Fibroblast of peridontal ligament (primary cell): ENCODE measurements at regions not wholly inside any gene's neighbourhood (a gene's known extent, or its start where the extent isn't known, plus 50 kb on each side); places are given as distances from the start of the nearest gene placed in this dataset.
"Not testable (repeated sequence)": the region's sequence is repeated elsewhere in the genome, so short reads cannot be mapped to it uniquely, and the experiment has no call there.

Experiments
- DNase-seq: peaks from one replicate; pipeline ENCODE4 v3.0.0-alpha.2; 2010; ENCODE audit errors: extremely low read depth

GRCh38 chr14:82987502-82988124 lies 1454.0 kb upstream of the SEL1L start:
- no peak for DNase-seq

- DNase-seq: not testable (repeated sequence)
Observed at GRCh38 chr14:82994547-82994946, 1460.9 kb upstream of the SEL1L start.

GRCh38 chr14:82999802-83000201 lies 1466.1 kb upstream of the SEL1L start:
- peak; percentile 16 for DNase-seq

GRCh38 chr14:83004456-83005006 lies 1470.9 kb upstream of the SEL1L start:
- DNase-seq: no peak

- DNase-seq: no peak
Observed at GRCh38 chr14:83006121-83006670, 1472.5 kb upstream of the SEL1L start.

- DNase-seq: not testable (repeated sequence)
Observed at GRCh38 chr14:83007052-83007451, 1473.4 kb upstream of the SEL1L start.

- DNase-seq: no peak
Observed at GRCh38 chr14:83007641-83008225, 1474.1 kb upstream of the SEL1L start.

GRCh38 chr14:83017296-83017695 lies 1483.6 kb upstream of the SEL1L start:
- no peak for DNase-seq

GRCh38 chr14:83019744-83020414 lies 1486.2 kb upstream of the SEL1L start:
- DNase-seq: no peak

GRCh38 chr14:83021323-83021722 lies 1487.7 kb upstream of the SEL1L start:
- DNase-seq: no peak

GRCh38 chr14:83023369-83023768 lies 1489.7 kb upstream of the SEL1L start:
- DNase-seq: no peak

- DNase-seq: no peak
Observed at GRCh38 chr14:83041224-83041623, 1507.6 kb upstream of the SEL1L start.

- no peak for DNase-seq
Observed at GRCh38 chr14:83042858-83043257, 1509.2 kb upstream of the SEL1L start.

GRCh38 chr14:83044001-83044400 lies 1510.3 kb upstream of the SEL1L start:
- no peak for DNase-seq

GRCh38 chr14:83047059-83047830 lies 1513.6 kb upstream of the SEL1L start:
- DNase-seq: no peak

- DNase-seq: no peak
Observed at GRCh38 chr14:83053022-83053710, 1519.5 kb upstream of the SEL1L start.

GRCh38 chr14:83058068-83058467 lies 1524.4 kb upstream of the SEL1L start:
- DNase-seq: no peak

- no peak for DNase-seq
Observed at GRCh38 chr14:83071888-83072501, 1538.3 kb upstream of the SEL1L start.

- DNase-seq: no peak
Observed at GRCh38 chr14:83085136-83085535, 1551.5 kb upstream of the SEL1L start.

GRCh38 chr14:83085725-83086124 lies 1552.1 kb upstream of the SEL1L start:
- no peak for DNase-seq
